ENCODE measurements at regions not wholly inside any gene's neighbourhood (a gene's known extent, or its start where the extent isn't known, plus 50 kb on each side); places are given as distances from the start of the nearest gene placed in this dataset.

GRCh38 chrX:146208821-146209220 is 391.2 kb downstream of the SLITRK2 start:
- no TSS peak for BruUV-seq (replicated peaks)
- Histone ChIP-seq H3K9me1 (ENCODE audit: insufficient read depth, low read length) (no peaks in the 10 kb centered on the region), H4K5ac (ENCODE audit: low read depth, low read length) (no peak overlapping the region), H2BK120ac (ENCODE audit: low read depth, low read length) (no peak overlapping the region), H3K4me1 (ENCODE audit: control insufficient read depth, insufficient read depth, low read length) (no peaks in the 10 kb centered on the region), H2AK9ac (replicated peaks; ENCODE audit: low read depth, low read length, poor library complexity) (no peak overlapping the region), H3K9me3 (ENCODE audit: control insufficient read depth, insufficient read depth, low read length) (peaks cover 7% of the 10 kb centered on the region), H4K8ac (ENCODE audit: low read depth in 2 of 2, low read length in 2 of 2) (no peak overlapping the region), H2BK20ac (ENCODE audit: low read depth, low read length) (no peak overlapping the region), H2AFZ (replicated peaks; ENCODE audit: low read length, poor library complexity) (no peak overlapping the region), H3K9ac (ENCODE audit: low read depth, low read length) (no peak overlapping the region), H3K14ac (replicated peaks; ENCODE audit: low read depth, low read length) (no peak overlapping the region), H2BK15ac (ENCODE audit: low read depth, low read length) (no peak overlapping the region), H3K36me3 (ENCODE audit: control insufficient read depth, insufficient read depth, low read length) (no peaks in the 10 kb centered on the region), H3K4ac (ENCODE audit: low read depth, low read length) (no peak overlapping the region), H3K4me2 (ENCODE audit: low read depth, low read length) (no peak overlapping the region), H3K18ac (ENCODE audit: low read depth, low read length) (no peak overlapping the region), H3K56ac (ENCODE audit: extremely low read depth, insufficient read depth, low read length) (no peak overlapping the region), H3K27me3 (ENCODE audit: control insufficient read depth, insufficient read depth, low read length) (no peaks in the 10 kb centered on the region), H4K20me1 (ENCODE audit: insufficient read depth, low read length) (no peaks in the 10 kb centered on the region), H2BK5ac (ENCODE audit: low read depth, low read length, poor library complexity, severe bottlenecking) (no peak overlapping the region), H3K79me1 (ENCODE audit: low read depth in 1 of 2, low read length in 2 of 2) (no peaks in the 10 kb centered on the region), H2AK5ac (ENCODE audit: low read depth, low read length) (no peak overlapping the region), H4K91ac (ENCODE audit: insufficient read depth, low read depth, low read length) (no peak overlapping the region), H3K23ac (ENCODE audit: low read depth, low read length) (no peak overlapping the region), H3K4me3 (ENCODE audit: insufficient read depth, low read depth, low read length) (no peak overlapping the region), H3K27ac (ENCODE audit: insufficient read depth, low read length) (no peak overlapping the region)
- ChIA-PET POLR2A (ENCODE audit: unreplicated experiment) (no interaction called here), CTCF (no interaction called here)
- WGBS, 2 experiments (ENCODE audit: extremely low coverage in 2 of 2, insufficient read length in 1 of 2) = 0% methylated on average over 1 of the region's 4 CpGs; no CpG with 5 or more reads in 1 of the 2 experiments
- in situ Hi-C loops (cut with MboI; ENCODE audit: low sequenced_read_pairs) = no loop called here
- dilution Hi-C loops (cut with HindIII; ENCODE audit: low sequenced_read_pairs, unreplicated experiment) = no loop called here
- no peak for DNase-seq
- ATAC-seq (ENCODE audit: low read depth) = no peak
- no peak for TF ChIP-seq ELK1 (IDR thresholded peaks at IDR 0.05; ENCODE audit: borderline replicate concordance, low read depth, low read length)
- no peak for TF ChIP-seq CHD1 (IDR thresholded peaks at IDR 0.05; ENCODE audit: low read depth, low read length)
- TF ChIP-seq, protein P1, sequence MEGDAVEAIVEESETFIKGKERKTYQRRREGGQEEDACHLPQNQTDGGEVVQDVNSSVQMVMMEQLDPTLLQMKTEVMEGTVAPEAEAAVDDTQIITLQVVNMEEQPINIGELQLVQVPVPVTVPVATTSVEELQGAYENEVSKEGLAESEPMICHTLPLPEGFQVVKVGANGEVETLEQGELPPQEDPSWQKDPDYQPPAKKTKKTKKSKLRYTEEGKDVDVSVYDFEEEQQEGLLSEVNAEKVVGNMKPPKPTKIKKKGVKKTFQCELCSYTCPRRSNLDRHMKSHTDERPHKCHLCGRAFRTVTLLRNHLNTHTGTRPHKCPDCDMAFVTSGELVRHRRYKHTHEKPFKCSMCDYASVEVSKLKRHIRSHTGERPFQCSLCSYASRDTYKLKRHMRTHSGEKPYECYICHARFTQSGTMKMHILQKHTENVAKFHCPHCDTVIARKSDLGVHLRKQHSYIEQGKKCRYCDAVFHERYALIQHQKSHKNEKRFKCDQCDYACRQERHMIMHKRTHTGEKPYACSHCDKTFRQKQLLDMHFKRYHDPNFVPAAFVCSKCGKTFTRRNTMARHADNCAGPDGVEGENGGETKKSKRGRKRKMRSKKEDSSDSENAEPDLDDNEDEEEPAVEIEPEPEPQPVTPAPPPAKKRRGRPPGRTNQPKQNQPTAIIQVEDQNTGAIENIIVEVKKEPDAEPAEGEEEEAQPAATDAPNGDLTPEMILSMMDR (conservative IDR thresholded peaks at IDR 0.05; ENCODE audit: low read depth, low read length) = no peak
- no peak for TF ChIP-seq MAZ (IDR thresholded peaks at IDR 0.05; ENCODE audit: borderline replicate concordance, low read depth, low read length)
- TF ChIP-seq CEBPB (IDR thresholded peaks at IDR 0.05; ENCODE audit: low read depth, low read length) = no peak
- TF ChIP-seq BHLHE40 (IDR thresholded peaks at IDR 0.05; ENCODE audit: low read depth, low read length) = no peak
- TF ChIP-seq POLR2A (IDR thresholded peaks at IDR 0.05; ENCODE audit: low read depth, low read length) = no peak
- TF ChIP-seq NFE2L2 (IDR thresholded peaks at IDR 0.05; ENCODE audit: low read depth, low read length) = no peak
- no peak for TF ChIP-seq RFX5 (IDR thresholded peaks at IDR 0.05; ENCODE audit: low read depth, low read length)
- no peak for TF ChIP-seq USF2 (IDR thresholded peaks at IDR 0.05; ENCODE audit: low read depth, low read length)
- intact Hi-C loops (cut with micrococcal nuclease) = no loop called here
